SK-N-SH (cell line): ENCODE measurements at regions not wholly inside any gene's neighbourhood (a gene's known extent, or its start where the extent isn't known, plus 50 kb on each side); places are given as distances from the start of the nearest gene placed in this dataset.

Experiments used
- CTCF ChIP-seq: fragments of 200-600 bp; sonication (generic); IDR thresholded peaks from 2 replicates; pipeline ENCODE4 v1.6.1; 2017; ENCODE audit warnings: antibody characterized with exemption, mild to moderate bottlenecking, moderate library complexity
- EZH2phosphoT487 ChIP-seq: fragments of 200-600 bp; sonication (generic); IDR thresholded peaks from 2 replicates; pipeline ENCODE4 v1.6.1; 2017; ENCODE audit warnings: low read depth, mixed run types, mild to moderate bottlenecking, antibody characterized with exemption, moderate library complexity, borderline replicate concordance
- GABPA ChIP-seq: IDR thresholded peaks from 2 replicates; pipeline ENCODE4 v1.4.0; 2012; ENCODE audit warnings: low read depth, mild to moderate bottlenecking
- MAX ChIP-seq: IDR thresholded peaks from 2 replicates; pipeline ENCODE4 v1.4.0; 2012; ENCODE audit warnings: low read depth
- MXI1 ChIP-seq: IDR thresholded peaks from 2 replicates; pipeline ENCODE4 v1.6.1; 2012; ENCODE audit warnings: mild to moderate bottlenecking, low read depth, low read length, improper control_type of control experiment
- TCF12 ChIP-seq: IDR thresholded peaks from 2 replicates; pipeline ENCODE4 v1.4.0; 2012
- TEAD4 ChIP-seq: IDR thresholded peaks from 2 replicates; pipeline ENCODE4 v1.4.0; 2012; ENCODE audit warnings: mild to moderate bottlenecking, borderline replicate concordance; ENCODE audit not compliant: insufficient read depth
- YY1 ChIP-seq: IDR thresholded peaks from 2 replicates; pipeline ENCODE4 v1.4.0; 2012; ENCODE audit warnings: low read depth, mild to moderate bottlenecking
- ZBTB33 ChIP-seq: IDR thresholded peaks from 2 replicates; pipeline ENCODE4 v1.4.0; 2012; ENCODE audit warnings: low read depth, borderline replicate concordance

GRCh38 chr18:68017385-68017784 is 500.9 kb upstream of the DSEL start:
- TF ChIP-seq CTCF (no peak), GABPA (no peak), MXI1 (no peak), TEAD4 (no peak), MAX (no peak), EZH2phosphoT487 (no peak), ZBTB33 (no peak), TCF12 (no peak), YY1 (no peak)
